ENCODE measurements at regions not wholly inside any gene's neighbourhood (a gene's known extent, or its start where the extent isn't known, plus 50 kb on each side); places are given as distances from the start of the nearest gene placed in this dataset.
A peak's percentile ranks its signal among the peaks of the same experiment; 100 is the strongest.

DNA sequence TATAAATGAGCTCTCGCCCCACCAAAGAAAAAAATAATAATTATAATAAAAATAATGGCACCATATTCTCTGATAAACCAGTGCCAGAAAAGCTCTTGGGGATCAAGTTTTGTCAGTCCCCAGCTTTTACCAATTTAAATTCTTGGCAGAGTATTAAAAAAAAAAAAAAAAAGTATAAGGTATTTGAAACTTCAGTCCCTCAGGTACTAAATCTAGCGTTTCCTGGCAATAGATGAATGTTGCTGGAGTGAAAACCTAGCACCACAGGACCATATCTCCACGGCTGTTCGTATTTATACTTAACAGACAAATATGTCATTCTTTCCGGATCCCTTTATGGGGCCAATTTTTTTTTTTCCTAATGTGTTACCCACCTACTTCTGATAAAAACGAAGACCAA lies 646.2 kb downstream of the CCDC171 start:
- no peak for DNase-seq (ENCODE audit: low read depth)

DNA sequence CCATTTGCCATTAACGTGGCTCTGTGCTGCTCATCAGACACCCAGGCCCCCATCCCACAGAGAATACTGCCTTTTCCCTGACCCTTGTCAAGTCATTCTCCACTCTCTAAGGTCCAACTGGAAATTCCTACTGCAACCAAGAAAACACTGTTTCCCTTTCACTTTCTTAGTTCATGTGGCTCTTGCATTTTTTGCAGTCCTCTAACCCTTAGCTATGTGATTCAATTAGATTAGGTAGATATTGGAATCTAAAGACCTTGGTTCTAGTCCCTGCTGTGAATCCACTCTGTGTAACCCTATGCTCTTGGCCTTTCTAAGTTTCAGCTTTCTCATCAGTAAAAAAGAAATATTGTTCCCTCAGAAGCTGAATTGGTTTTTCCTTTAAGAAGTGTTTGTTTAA lies 649.4 kb downstream of the CCDC171 start:
- DNase-seq (ENCODE audit: low read depth), result no peak

DNA sequence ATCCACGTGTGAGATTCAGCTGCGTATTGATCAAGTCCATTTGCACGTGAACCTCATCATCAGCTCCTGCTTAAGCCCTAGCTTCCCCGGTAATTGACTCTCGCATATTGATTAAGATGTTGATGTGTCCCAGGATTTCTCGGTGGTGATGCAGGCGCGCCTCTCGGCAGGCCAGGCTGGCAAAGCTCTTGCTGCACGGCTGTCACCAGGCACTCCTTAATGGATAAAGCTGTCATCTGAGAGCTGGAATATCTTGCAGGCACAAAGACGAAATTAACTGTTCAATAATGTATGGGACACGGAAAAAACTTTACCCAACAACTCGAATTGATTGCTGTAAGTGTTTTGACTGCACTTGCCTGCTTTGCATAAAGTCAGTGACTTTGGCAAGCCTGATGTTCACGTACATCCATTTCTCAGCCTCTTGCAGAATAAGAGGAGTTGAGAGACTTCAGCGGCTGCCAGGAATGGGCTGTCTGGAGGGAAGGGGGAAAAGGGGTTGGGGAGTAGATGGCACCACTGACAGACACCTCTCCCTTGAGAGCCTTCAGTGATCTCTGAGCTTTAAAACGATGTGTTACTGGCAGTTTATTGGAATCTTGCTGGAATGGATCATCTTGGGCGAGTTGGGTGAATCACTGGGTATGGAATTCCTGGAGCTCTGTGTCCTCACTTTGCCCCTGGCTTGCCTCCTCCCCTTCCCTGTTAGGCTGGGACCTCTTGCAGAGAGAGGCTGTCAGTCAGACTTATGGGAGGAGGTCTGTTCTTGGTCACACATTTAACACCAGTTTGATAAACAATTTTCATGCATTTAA lies 650.3 kb downstream of the CCDC171 start:
- DNase-seq (ENCODE audit: low read depth), result peak; percentile 78

DNA sequence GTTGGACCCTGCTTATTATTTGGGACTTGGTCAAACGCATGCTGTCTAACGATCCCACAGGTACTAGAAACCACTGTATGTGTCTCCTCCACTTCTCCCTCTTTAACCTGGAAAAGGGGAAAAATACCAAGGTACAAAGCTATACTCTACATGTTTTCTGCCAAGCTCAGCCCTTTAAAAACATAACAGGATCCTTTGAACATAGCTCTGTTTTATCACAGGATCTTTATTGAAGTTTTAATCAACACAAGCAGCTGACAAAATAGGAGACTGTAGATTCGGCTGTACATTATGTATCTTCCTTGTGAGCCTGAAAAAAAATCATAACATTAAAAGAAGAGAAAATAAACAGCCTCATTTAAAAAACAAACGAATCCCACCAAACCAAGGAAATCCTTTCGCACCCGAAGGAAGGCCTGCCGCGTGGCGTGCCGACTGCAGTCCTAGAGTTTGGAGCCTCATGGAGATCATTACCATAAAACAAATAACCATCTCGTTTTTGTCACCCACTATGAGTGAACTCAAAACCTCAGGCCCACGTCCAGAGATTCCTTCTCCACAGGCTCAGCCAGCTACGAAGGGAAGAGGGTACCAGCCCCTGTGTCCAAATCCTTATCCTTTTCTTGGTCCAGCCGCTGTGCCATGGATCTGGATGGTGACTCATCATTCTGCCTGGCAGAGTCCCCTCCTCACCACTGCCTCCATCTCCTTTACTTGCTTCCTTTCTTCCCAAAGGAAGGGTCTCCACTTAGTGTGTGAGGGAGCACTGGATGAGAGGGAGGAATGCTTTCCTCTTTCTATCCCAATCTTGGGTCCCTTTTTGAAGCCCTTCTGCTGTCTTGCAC lies 651.1 kb downstream of the CCDC171 start:
- DNase-seq (ENCODE audit: low read depth), result no peak

DNA sequence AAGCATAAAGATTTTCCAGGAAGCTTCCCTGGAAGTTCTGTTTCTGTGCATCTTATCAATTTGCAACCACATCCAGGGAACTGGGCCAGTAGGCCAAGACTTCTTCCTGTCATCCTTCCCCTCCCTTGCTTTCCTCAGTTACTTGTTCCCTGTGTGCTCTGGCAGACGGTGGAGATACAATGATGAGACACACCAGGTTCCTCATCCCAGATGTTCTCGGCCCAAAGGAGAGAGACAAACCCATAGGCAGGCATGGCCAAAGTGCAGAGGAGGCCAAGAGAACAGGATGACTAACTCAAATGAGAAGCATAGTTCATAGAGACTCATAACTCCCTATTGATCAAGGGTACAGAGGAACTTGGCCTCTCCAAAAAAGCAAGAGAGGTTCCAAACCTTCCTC lies 652.6 kb downstream of the CCDC171 start:
- no peak for DNase-seq (ENCODE audit: low read depth)

DNA sequence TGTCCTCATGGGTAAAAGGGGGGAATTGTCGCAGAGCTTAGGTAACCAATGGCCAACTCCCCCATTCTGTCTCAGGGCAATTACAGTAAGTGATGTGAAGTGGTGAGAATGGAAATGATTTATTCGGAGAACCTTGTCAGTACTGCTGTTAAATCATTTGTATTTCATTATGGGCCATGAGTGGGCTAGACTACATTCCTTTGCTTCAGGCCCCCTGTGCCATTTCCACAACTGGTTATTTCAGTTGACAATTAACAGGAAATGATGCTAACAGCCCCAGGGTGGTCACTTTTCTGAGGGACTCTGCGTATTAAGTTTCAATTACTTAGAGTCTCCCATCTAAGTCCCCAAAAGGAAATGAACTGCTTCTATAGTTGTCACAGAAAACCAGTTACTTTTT lies 653.7 kb downstream of the CCDC171 start:
- no peak for DNase-seq (ENCODE audit: low read depth)

DNA sequence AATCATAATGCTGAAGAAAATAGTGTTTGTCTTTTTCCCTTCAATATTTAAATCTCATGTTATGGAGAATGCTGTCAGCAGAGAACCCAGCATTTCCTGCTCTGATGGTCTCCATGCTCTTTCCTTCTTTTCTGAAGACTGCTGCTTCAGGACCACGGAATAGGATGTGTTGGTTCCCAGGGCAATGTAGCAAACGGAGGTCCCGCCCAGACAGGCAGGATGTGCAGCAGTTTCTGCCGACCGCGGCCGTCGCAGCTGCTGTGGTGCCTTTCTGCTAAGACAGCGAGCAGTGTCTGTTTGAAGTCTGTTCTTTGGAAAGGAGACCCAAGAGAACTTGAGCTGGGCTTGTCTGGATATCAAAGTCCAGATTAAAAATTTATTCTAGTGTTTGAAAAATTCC lies 654.3 kb downstream of the CCDC171 start:
- peak; percentile 29 for DNase-seq (ENCODE audit: low read depth)

DNA sequence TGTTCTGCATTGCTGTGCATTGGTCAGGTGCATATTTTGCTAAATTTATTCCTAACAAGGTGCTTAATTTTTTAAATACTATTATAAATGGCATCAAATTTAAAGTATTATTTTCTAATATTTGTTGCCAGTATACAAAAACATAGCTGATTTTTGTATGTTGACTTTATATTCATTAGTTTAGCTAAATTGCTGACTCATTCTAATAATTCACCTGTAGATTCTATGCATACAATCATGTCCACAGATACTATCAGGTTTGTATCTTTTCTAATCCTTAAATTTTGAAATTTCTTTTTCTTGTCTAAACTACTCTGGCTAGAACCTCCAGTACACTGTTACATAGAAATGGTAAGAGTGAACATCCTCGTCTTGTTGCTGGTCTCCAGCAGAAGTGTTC lies 657.6 kb downstream of the CCDC171 start:
- DNase-seq (ENCODE audit: low read depth), result no peak

DNA sequence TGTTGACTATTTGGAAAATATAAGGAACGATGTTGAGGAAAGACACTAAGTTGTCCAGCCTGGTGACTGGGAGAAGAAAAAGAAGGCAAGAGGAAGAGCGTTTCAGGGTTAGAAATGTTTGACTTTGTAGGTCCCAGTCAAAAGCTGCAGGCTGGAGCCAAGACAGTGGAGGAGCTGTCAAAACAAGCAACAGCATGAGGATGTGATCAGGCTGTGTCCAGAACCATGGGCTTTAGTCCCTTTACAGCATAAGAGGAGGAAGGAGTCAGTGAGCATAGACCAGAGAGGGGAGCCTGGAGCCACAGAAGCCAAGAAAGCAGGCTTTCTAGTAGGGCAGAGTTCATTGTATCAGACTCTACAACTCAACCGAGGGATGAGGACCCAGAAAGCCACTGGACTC lies 658.5 kb downstream of the BNC2 start:
- DNase-seq (ENCODE audit: low read depth), result no peak

DNA sequence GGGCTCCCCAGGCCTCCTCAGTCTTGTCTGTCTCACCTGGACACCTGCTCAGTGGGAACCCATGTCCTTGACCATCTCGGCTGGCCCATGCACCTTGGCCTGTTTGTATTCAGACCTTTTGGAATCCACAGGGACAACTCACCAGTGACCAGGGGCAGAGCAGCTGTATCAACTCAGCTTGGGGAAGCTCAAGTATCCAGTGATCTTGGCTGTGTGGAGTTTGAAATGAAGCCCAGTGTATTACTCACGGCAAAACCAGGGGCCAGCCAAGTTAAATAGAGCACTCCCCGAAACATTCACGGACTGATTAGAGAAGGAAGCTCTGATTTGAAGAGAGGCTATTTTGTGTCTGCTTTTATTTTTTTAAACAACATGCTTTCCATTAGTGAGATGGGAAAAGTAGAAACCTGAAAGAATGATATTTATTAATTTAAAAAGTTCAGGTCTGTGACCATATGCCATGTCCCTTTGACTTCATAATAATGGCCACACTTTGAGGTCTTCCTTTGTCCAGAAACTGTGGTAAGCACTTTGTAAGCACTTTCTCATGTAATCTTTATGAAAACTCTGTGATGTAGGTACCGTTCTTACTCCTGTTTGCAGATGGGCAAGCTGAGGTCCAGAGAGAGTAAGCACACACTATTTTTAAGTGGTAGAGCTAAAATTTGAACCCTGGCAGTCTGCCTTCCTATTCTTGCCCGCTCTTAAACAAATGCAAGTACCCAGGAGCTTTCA lies 656.5 kb downstream of the BNC2 start:
- DNase-seq (ENCODE audit: low read depth), result peak; percentile 71

DNA sequence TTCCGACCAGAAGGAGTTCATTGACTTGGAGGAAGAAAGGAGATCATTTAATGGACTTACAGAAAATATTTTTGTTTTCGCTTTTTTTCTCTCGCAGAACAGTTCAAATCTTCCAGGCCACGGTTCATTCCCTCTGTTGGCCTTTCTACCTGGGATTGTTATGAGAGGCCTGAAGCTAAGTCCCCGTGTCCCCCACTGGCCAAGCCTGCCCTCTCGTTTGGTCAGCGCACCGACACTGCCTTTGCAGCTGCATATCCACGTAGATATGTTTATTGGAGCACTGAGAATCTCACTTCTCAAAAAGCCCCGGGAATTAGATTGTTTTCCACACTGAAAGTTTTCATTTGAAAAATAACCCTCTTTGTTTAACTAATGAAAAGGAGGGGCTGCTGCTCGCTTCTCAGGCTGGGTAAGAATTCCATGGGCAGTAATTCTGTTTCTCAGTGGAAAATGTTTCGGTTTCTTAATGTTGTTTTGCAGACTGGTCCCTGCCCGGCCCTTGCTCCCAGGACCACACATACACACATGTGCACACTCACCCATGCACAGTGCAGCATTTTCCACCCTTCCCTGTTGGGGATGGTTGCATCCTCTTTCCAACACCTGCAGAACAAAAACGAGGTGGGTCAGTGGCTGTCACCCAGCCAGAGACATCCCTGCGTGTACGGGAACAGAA lies 655.7 kb downstream of the BNC2 start:
- no peak for DNase-seq (ENCODE audit: low read depth)

DNA sequence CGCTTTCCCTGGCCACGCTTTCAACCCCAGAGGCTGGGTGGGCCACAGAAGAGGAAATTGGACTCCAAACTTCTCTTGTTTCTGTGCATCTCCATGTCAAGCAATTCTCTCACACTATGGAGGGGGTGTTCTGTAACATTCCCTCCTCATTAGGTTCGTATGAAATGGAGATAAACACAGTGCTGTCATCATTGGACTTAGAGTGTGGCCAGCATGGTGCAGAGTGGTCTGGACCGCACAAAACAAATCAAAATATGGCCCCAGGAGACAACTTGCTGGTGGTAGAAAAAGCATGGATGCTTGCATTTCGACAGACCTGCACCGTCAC lies 655.2 kb downstream of the BNC2 start:
- DNase-seq (ENCODE audit: low read depth), result no peak

DNA sequence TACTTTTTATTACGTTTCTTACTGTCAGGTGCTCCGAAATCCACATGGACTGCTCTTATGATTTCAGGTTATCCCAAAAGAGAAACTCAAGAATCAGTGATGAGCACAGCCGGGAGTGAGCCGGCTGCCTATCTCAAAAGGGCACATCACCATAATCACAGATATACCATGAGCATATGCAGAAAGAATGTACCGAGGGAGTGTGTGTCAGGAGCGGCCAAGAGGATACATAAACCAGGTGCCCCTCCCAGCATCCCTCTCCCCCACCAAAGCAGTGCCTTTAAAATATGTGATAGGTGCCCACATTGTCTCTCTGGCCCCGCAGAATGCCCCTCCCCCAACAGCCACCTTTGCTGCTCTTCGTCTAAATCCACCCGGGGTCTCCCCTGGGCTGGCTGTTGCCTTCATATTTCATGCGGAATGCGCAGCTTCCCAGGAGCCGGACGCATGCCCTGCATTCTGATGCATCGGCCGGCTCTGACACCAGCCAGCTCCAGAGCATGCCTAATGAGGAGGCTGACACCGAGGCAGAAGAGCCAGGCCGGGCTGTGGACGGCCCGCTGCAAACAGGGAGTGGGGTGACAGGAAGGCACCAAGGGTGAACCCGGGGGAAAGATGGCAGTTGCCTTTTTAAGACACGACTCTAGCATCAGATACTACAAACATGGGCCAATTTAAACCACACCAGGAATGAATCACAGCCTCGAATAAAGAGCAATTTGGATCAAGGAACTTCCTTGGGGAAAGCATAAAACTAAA lies 652.3 kb downstream of the BNC2 start:
- DNase-seq (ENCODE audit: low read depth), result no peak

DNA sequence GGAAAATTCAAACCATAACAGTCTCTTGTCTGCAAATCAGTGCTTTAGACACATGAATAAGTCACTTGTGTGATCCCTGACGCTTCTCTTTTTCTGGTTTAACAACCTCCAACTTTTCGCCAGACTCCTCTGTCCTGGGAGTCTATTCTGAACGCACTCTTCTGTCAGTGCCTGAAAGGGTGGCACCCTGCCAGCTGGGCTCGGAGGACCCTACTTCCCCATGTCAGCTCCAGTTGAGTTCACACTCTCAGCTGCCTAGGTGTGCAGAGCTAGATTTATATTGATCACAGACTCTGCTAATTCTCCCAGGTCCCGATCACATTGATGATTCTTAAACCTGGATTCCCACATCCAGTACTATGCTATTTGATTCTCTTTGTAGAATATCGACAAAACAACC lies 649.1 kb downstream of the BNC2 start:
- DNase-seq (ENCODE audit: low read depth), result no peak

DNA sequence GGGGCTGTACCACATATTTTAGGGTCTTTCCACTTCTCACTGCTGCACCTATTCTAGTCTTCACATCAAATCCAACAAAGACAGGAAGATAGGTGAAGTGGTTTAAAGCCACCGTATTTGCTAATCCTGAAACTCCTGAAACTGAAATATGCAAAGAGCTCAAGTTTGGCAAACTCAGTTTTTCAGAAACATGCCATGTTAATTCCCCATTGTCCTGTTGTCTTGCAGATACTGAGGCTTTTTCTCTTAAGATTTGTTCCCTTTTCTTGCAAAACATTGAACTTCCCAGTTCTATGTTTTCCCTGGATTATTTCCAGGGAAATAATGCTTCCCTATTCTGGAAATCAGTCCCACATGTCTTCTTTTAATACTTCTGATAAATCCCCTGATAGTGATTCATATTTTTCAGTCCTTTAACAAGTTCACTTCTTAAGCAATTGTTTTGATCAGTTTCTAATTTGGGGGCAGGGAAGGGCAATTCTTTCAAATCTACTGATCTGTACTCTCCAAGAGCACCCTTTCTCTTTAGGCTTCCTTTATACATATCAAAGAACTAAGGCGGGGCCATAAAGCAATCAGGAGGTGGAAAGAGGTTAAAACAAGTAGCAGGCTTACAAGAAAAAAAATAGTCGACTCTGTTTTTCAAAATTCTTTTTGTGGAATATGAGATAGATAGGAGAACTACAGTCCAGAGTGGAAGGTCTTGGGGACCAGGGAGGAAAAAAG lies 648.5 kb downstream of the BNC2 start:
- DNase-seq (ENCODE audit: low read depth), result no peak

DNA sequence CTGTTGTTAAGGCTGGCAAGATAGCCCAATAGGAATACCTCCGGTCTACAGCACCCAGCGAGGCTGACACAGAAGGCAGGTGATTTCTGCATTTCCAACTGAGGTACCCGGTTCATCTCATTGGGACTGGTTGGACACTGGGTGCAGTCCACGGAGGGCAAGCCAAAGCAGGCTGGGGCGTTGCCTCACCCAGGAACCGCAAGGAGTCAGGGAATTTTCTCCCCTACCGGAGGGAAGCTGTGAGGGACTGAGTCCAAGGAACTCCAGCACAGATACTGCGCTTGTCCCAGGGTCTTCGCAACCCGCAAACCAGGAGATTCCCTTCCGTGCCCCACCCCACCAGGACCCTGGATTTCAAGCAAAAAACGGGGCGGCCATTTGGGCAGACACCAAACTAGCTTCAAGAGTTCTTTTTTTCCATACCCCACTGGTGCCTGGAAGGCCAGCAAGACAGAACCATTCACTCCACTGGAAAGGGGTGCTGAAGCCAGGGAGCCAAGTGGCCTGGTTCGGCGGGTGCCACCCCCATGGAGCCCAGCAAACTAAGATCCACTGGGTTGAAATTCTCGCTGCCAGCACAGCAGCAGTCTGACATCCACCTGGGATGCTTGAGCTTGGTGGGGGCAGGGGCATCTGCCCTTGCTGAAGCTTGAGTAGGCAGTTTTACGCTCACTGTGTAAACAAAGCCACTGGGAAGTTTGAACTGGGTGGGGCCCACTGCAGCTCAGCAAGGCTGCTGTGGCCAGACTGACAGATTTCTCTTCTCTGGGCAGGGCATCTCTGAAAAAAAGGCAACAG lies 647.2 kb downstream of the BNC2 start:
- DNase-seq (ENCODE audit: low read depth), result no peak

DNA sequence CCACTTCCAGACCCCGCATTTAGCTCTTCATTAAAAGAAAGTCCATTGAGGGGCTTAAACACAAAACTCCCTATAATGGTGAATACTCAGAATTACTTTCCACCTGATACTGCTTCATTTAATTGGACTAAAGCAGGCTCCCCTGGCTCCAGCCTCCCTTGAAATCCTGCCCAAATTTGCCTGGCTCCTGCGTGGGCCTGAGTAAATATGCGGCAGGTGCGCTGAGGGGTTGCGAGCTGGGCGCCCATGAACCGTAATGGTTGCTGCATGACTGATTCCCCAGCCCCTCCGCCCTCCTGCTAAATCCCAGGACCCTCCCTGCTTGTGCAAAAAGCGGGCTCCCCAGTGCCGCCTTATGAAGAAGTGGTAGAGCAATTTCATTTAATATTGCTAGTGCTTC lies 639.7 kb downstream of the BNC2 start:
- no peak for DNase-seq (ENCODE audit: low read depth)

DNA sequence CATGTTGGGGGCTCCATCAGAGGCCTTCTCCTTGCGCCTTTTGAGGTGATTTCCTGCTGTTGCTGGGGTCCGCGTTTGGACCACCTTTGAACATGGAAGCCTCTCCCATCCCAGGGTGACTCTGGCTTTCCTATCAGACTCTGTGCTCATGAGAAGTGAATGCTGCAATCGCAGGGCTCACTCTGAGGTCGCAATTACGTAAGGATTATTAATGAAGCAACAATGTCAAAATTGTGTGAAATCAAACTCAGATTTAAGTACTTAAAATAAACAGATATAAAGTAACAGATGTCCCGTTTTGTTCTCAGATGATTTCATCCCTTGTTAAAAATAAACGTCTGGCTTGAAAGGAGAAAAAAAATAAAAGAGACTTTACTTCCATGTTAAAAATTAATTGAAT lies 634.2 kb downstream of the BNC2 start:
- DNase-seq (ENCODE audit: low read depth), result no peak

DNA sequence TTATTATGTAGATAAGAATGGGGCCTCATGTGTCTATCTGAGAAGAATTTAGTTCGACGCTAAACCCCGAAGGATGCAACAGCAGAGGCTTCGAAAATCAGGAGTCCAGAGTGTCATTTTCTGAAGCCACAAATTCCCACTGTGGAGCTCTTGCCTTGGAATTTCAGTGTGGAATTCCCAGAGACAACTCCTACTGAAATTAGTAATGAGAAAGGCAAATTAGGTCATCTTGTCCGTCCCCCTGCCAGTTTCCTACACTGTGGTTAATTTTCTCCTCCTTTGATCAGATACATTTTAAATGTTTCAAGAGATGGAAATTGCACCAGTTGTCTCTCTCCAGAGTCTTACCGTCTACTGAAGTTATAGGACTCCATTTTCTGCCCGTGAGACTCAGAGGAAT lies 633.6 kb downstream of the BNC2 start:
- no peak for DNase-seq (ENCODE audit: low read depth)

DNA sequence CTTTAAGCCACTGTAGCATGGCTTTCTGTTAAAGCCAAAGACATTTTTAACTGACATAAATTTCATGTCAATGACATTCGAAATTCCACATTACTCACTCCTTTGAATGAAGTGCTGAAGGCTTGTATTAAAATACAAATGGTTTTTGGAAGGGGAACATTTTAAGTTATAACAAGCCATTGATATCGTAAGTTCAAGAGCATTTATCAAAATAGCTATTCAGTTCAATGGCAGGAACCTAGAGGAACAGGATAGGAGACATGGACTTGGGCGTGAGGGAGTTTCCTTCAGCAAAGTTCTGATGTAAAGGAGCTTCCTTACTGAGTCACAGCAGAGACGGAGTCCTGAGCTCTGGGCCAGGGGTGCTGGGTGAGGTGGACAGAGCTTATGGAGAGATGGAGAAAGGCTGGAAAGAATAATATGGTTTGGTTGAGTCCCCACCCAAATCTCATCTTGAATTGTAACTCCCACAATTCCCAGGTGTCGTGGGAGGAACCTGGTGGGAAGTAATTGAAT lies 631.8 kb downstream of the BNC2 start:
- DNase-seq (ENCODE audit: low read depth), result no peak

Measured in HS-5 (cell line).